Hippocampal formation (tissue), 2 donors: ENCODE measurements at regions not wholly inside any gene's neighbourhood (a gene's known extent, or its start where the extent isn't known, plus 50 kb on each side); places are given as distances from the start of the nearest gene placed in this dataset.

Source experiments
- DNase-seq, 2 donors: peaks; one replicate each; lab custom pipeline; 2025; lab: John Stamatoyannopoulos, UW

- DNase-seq = no peak
These were observed 439.2 kb downstream of the SETBP1 start for GRCh38 chr18:45119876-45120275.

GRCh38 chr18:45121146-45121545 is 440.5 kb downstream of the SETBP1 start:
- no peak for DNase-seq

DNA sequence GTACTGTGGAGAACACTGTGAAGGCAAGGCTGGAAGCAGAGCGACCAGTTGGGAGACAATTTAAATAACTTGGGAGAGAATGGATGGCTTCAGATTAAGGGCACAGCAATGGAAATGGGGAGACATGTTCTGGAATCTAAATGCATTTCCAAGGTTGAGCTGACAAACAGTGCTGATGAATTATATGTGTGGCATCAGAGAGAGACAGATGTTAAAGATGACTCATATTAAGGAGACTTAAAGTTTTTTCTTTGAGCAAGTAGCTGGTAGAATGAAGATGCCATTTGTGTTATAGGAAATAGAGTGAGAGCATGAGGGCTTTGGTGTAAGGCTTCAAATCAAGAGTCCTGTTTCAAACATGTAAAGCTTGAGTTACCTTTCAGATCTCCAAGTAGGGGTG is 441.8 kb downstream of the SETBP1 start:
- no peak for DNase-seq

DNA sequence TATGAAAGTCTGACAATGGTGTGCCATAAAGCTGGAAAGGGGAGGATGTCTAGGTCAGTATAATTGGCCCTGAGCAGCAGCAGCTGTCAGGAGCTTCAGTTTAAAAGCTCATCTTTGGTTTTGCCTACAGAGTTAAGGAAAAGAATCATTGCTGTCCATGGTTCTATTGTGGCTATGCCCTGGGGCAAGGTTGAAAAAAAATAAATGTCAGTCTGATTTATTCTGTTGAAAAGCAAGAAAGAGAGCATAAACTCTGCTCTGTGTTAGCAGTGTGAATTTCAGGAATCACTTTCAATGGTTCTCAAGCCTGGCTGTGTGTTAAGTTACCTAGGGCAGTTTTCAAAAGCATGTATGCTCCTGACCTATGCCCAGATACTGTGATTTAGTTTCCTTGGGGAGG is 446.7 kb downstream of the SETBP1 start:
- no peak for DNase-seq

- DNase-seq = no peak
These were observed 452.6 kb downstream of the SETBP1 start for GRCh38 chr18:45133276-45133675.

GRCh38 chr18:45136381-45137086 is 455.8 kb downstream of the SETBP1 start:
- DNase-seq = no peak

DNA sequence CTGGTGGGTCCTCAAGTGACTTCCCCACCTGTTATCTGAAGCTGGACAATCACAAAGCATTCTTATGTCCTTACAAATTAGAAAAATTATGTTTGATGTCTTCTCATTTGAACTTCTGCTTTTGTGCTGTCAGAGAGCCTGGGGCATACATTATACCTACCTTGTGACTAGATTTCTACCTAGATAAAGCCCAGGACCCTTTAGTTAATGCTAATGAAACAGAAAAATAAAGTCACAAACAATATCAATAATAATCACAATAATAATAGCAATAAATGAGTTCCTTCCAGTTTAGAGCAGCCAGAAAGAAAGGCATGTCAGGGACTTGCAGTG is 456.4 kb downstream of the SETBP1 start:
- no peak for DNase-seq

GRCh38 chr18:45139478-45139877 is 458.8 kb downstream of the SETBP1 start:
- no peak for DNase-seq

GRCh38 chr18:45142868-45143267 is 462.2 kb downstream of the SETBP1 start:
- DNase-seq = no peak

- DNase-seq = no peak
These were observed 465.6 kb upstream of the SLC14A2 start for GRCh38 chr18:45149712-45150111.

GRCh38 chr18:45151645-45152044 is 463.6 kb upstream of the SLC14A2 start:
- DNase-seq = no peak

DNA sequence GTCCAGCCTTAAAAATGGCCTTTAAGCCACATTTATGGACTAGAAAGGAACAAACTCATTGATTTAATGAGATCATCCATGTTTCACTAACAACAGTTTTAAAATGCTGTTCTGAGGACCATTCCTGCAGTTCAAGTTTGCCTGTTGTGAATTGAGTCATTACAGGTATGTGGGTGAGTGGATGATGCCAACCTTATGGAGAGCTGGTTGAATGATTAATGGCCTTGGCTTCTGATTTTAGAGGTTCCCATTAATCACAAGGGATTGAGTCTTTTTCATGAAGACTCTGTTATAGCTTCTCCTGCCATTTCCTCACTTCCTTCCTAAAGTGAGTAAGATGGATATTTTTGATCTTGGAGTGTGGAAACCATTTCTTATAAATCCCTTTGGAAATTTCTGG is 459.8 kb upstream of the SLC14A2 start:
- no peak for DNase-seq

- DNase-seq = no peak
These were observed 458.3 kb upstream of the SLC14A2 start for GRCh38 chr18:45156946-45157345.

DNA sequence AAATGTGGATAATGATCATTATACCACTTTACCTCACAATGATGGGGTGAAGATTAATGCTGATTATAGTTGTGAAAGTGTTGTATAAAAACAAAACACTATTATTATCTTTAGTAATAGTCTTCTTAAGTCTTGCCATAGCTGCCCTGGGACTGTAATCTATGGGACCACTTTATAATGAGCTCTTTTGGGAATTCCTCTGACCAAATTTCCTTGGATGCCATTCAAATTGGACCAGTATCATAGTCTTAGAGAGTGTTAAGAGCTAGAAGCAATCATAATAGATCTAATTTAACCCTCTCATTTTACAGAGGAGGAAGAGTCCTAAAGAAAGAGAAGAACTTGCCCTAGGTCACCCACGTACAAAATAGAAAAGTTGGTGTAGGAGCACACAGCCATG is 457.7 kb upstream of the SLC14A2 start:
- DNase-seq = no peak

GRCh38 chr18:45161850-45162249 is 453.4 kb upstream of the SLC14A2 start:
- no peak for DNase-seq

DNA sequence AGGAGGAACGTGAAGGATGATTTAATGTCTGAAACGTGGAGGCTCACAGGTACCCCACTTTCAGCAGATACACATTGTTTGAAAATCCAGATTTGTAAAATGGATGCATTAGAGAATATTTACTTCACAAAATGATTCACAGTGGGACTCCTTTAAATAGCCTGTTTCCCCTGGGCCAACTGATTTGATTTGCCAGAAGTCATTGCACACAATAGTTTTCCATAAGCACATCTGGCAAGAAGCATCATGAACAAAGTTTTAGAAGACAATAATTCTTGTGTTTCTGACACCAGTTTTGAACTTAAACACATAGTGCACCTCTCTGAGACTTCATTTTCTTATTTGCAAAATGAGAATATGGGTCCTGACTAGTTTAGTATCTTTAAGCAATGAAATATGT is 451.4 kb upstream of the SLC14A2 start:
- DNase-seq = no peak

DNA sequence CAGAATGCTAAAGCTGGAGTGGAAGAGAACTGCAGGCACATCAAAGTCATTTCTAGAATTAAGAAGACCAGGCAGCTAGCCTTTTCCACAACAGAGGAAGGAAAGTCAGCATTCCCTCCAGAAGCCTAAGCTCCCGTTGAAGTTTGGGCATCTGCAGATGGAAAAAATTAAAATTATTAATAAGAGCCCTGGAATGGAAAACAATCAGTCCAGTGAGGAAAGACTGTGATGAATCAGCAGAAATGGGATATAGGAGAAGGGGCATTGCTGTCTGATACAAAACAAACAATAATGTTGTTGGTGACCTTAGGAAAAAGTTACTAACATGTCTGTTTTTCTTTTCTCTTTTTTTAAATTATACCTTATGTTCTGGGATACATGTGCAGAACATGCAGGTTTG is 450.7 kb upstream of the SLC14A2 start:
- no peak for DNase-seq

DNA sequence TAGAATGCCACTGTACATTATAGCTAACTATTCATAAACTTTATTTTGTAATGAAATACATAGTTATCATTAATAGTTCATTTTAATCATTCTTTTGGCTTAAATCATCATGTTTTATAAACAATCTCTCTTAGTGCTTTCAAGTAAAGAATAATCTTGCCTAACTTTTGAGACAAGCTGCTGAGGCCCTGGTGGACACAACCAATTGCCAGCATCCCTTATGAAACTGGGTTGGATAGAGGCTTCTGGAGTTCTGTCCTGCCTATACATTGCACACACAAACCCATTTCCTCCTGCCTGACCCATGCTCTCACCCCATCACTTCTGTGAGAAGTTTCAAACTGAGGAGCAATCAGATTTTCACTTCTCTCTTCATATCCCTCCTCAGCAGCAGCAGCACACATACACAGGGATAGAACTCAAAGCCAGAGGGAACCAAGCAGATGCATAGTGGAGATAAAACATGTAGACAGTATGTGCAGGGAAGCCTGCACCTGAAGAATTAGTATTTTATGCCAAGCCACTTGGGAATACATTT is 450.0 kb upstream of the SLC14A2 start:
- DNase-seq = peak in 1 of 2 donors; percentile 3

GRCh38 chr18:45165871-45166270 is 449.4 kb upstream of the SLC14A2 start:
- DNase-seq = no peak

GRCh38 chr18:45166341-45166835 is 448.9 kb upstream of the SLC14A2 start:
- no peak for DNase-seq

GRCh38 chr18:45166836-45167551 is 448.3 kb upstream of the SLC14A2 start:
- no peak for DNase-seq

GRCh38 chr18:45167631-45168280 is 447.5 kb upstream of the SLC14A2 start:
- no peak for DNase-seq
